Cardiac muscle cell (in vitro differentiated cells and primary cell): ENCODE measurements at regions not wholly inside any gene's neighbourhood (a gene's known extent, or its start where the extent isn't known, plus 50 kb on each side); places are given as distances from the start of the nearest gene placed in this dataset.

Experiments
- DNase-seq, 2 donors: peaks; one replicate each; pipeline versions ENCODE4 v3.0.0 to v3.0.0-alpha.2; 2010 to 2017; ENCODE audit warnings: low read depth in 1 of 2, low spot score in 1 of 2
- H3K27ac ChIP-seq: fragments of 200-600 bp; sonication (generic); 2 replicates; pipeline ENCODE4 v1.5.1; 2016
- H3K27me3 ChIP-seq: fragments of 200-600 bp; sonication (generic); 2 replicates; pipeline ENCODE4 v1.6.0; 2016; ENCODE audit warnings: control low read depth
- H3K36me3 ChIP-seq: fragments of 200-600 bp; sonication (generic); 2 replicates; pipeline ENCODE4 v1.5.1; 2016; ENCODE audit warnings: control low read depth
- H3K4me1 ChIP-seq: fragments of 200-600 bp; sonication (generic); 2 replicates; pipeline ENCODE4 v1.8.1; 2017; ENCODE audit warnings: low read depth, mild to moderate bottlenecking, mixed run types
- H3K4me3 ChIP-seq: fragments of 200-600 bp; sonication (generic); 2 replicates; pipeline ENCODE4 v1.5.1; 2016; ENCODE audit warnings: mild to moderate bottlenecking
- H3K9me3 ChIP-seq: fragments of 200-600 bp; sonication (generic); 2 replicates; pipeline ENCODE4 v1.5.1; 2017; ENCODE audit warnings: low read depth, mild to moderate bottlenecking, control low read depth
- TF ChIP-seq, protein P1 (sequence below): IDR thresholded peaks from 2 replicates; pipeline ENCODE4 v1.5.1; 2012; ENCODE audit warnings: low read depth, mild to moderate bottlenecking, low read length

- no peak overlapping the region for H3K4me3 ChIP-seq
- no peaks in the 10 kb centered on the region for H3K9me3 ChIP-seq
- TF ChIP-seq, protein P1, sequence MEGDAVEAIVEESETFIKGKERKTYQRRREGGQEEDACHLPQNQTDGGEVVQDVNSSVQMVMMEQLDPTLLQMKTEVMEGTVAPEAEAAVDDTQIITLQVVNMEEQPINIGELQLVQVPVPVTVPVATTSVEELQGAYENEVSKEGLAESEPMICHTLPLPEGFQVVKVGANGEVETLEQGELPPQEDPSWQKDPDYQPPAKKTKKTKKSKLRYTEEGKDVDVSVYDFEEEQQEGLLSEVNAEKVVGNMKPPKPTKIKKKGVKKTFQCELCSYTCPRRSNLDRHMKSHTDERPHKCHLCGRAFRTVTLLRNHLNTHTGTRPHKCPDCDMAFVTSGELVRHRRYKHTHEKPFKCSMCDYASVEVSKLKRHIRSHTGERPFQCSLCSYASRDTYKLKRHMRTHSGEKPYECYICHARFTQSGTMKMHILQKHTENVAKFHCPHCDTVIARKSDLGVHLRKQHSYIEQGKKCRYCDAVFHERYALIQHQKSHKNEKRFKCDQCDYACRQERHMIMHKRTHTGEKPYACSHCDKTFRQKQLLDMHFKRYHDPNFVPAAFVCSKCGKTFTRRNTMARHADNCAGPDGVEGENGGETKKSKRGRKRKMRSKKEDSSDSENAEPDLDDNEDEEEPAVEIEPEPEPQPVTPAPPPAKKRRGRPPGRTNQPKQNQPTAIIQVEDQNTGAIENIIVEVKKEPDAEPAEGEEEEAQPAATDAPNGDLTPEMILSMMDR = no peak
- no peaks in the 10 kb centered on the region for H3K27me3 ChIP-seq
- no peak overlapping the region for H3K27ac ChIP-seq
- no peaks in the 10 kb centered on the region for H3K4me1 ChIP-seq
- peak in 1 of 2 donors; percentile 17 for DNase-seq
- H3K36me3 ChIP-seq = no peaks in the 10 kb centered on the region
Measured at GRCh38 chr4:14337892-14338584, 664.2 kb upstream of the CPEB2 start.

DNA sequence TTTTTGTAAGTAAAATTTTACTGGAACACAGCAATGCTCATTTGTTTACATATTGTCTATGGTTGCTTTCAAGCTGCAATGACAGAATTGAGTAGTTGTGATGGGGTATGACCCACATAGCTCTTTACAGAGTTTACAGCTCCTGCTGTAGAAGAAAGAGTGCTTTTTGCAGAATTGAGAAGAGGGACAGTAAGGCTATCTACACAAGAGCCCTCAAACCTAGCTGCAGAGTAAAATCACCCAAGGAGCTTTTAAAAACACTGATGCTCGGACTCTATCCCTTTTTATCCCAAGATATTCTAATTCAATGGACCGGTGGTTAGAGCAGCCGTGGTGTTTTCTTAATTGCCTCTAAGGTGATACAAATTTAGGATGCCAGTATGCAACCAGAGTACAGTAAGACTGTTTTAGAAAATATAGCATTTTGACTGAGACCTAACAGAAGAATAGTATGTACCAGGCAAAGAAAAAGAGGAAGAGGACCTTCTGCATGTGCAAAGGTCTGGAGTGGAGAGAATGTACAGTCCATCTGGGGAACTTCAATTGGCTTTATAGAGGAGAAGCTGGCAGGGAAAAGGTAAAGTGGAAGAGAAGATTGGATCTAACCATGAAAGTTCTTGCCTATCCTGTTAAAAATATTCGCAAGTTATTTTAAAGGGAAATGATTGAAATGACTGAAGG is 663.6 kb upstream of the CPEB2 start:
- no peak for DNase-seq
- Histone ChIP-seq H3K4me3 (no peak overlapping the region), H3K27ac (no peak overlapping the region), H3K4me1 (no peaks in the 10 kb centered on the region), H3K9me3 (no peaks in the 10 kb centered on the region), H3K36me3 (no peaks in the 10 kb centered on the region), H3K27me3 (no peaks in the 10 kb centered on the region)
- TF ChIP-seq, protein P1 = no peak

DNA sequence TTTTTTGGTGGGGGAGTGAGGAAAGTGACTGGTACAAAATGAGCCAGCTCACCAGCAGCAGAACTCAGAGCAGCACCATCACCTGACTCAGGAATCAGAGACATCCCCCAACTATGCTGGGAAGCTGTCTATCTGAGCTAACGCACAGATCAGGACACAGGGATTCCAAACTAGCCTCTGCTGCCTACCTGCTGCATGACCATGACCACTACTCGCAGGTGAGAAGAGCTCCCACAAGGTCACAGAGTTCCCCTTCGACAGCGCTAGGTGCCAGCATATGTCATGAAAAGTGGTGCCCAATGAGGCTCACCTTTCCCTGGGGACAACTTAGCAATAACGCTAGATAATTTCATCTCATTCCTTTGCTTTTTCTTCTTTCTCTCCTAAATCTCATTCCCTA is 662.6 kb upstream of the CPEB2 start:
- Histone ChIP-seq H3K27me3 (no peaks in the 10 kb centered on the region), H3K4me1 (no peaks in the 10 kb centered on the region), H3K4me3 (no peak overlapping the region), H3K9me3 (no peaks in the 10 kb centered on the region), H3K27ac (no peak overlapping the region), H3K36me3 (no peaks in the 10 kb centered on the region)
- DNase-seq = no peak
- TF ChIP-seq, protein P1 = no peak

- H3K36me3 ChIP-seq = no peaks in the 10 kb centered on the region
- no peak overlapping the region for H3K27ac ChIP-seq
- no peaks in the 10 kb centered on the region for H3K4me1 ChIP-seq
- TF ChIP-seq, protein P1 = no peak
- H3K9me3 ChIP-seq = no peaks in the 10 kb centered on the region
- H3K4me3 ChIP-seq = no peak overlapping the region
- DNase-seq = no peak
- H3K27me3 ChIP-seq = no peaks in the 10 kb centered on the region
Measured at GRCh38 chr4:14340321-14340720, 662.0 kb upstream of the CPEB2 start.

DNA sequence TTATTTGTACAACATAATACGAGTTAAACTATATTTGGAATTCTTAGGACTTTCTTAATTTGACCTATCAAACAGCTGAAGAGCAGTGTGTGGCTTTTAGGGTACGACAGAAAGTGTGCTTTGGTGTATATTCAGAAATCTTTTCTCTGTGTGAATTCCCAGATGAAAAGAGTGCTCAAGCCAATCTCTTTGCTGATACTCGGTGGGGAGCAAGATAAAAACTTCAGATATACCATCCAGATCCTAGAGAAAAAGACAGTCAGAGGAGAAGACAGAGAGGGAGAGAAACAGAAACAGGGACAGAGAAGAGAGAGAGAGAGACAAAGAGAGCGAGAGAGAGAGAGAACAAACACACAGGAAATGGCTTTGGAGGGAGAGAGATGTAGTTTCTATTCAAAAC is 658.3 kb upstream of the CPEB2 start:
- no peaks in the 10 kb centered on the region for H3K27me3 ChIP-seq
- TF ChIP-seq, protein P1 = no peak
- no peak overlapping the region for H3K4me3 ChIP-seq
- no peaks in the 10 kb centered on the region for H3K9me3 ChIP-seq
- no peak overlapping the region for H3K27ac ChIP-seq
- H3K36me3 ChIP-seq = no peaks in the 10 kb centered on the region
- DNase-seq = no peak
- H3K4me1 ChIP-seq = peaks cover 3% of the 10 kb centered on the region
